HepG2 (cell line): ENCODE measurements at regions not wholly inside any gene's neighbourhood (a gene's known extent, or its start where the extent isn't known, plus 50 kb on each side); places are given as distances from the start of the nearest gene placed in this dataset.

ENCODE experiments used
- BCL6 ChIP-seq: IDR thresholded peaks from 2 replicates; pipeline ENCODE4 v1.6.1; 2016; ENCODE audit warnings: missing genetic modification reagents, missing compliant biosample characterization
- CEBPG ChIP-seq: IDR thresholded peaks from 2 replicates; pipeline ENCODE4 v1.6.1; 2016
- NAIF1 ChIP-seq: sonication (generic); formaldehyde crosslinking; IDR thresholded peaks from 2 replicates; pipeline ENCODE4 v1.5.0; 2020; ENCODE audit warnings: mild to moderate bottlenecking, missing genetic modification reagents, borderline replicate concordance
- ZBTB34 ChIP-seq: sonication (generic); formaldehyde crosslinking; IDR thresholded peaks from 2 replicates; pipeline ENCODE4 v1.8.0; 2022; ENCODE audit warnings: mild to moderate bottlenecking, missing genetic modification reagents
- ZBTB37 ChIP-seq: sonication (generic); formaldehyde crosslinking; IDR thresholded peaks from 2 replicates; pipeline ENCODE4 v1.4.0; 2020; ENCODE audit warnings: mild to moderate bottlenecking, missing genetic modification reagents
- ZNF296 ChIP-seq: sonication (generic); formaldehyde crosslinking; conservative IDR thresholded peaks from 2 replicates; pipeline ENCODE4 v1.5.0; 2020; ENCODE audit warnings: mild to moderate bottlenecking, missing genetic modification reagents
- ZNF335 ChIP-seq: sonication (generic); formaldehyde crosslinking; IDR thresholded peaks from 2 replicates; pipeline ENCODE4 v1.4.0; 2020; ENCODE audit warnings: missing genetic modification reagents
- ZNF609 ChIP-seq: sonication (generic); formaldehyde crosslinking; IDR thresholded peaks from 2 replicates; pipeline ENCODE4 v1.4.0; 2020; ENCODE audit warnings: mild to moderate bottlenecking, missing genetic modification reagents, borderline replicate concordance
- ZNF646 ChIP-seq: sonication (generic); formaldehyde crosslinking; IDR thresholded peaks from 2 replicates; pipeline ENCODE4 v1.9.0; 2021; ENCODE audit warnings: mild to moderate bottlenecking, missing genetic modification reagents
- ZNF737 ChIP-seq: sonication (generic); formaldehyde crosslinking; IDR thresholded peaks from 2 replicates; pipeline ENCODE4 v1.5.0; 2020; ENCODE audit warnings: missing genetic modification reagents, mild to moderate bottlenecking, borderline replicate concordance
- TF ChIP-seq, protein P1 (sequence below): sonication (generic); formaldehyde crosslinking; IDR thresholded peaks from 2 replicates; pipeline ENCODE4 v1.4.0; 2020; ENCODE audit warnings: missing genetic modification reagents, borderline replicate concordance

DNA sequence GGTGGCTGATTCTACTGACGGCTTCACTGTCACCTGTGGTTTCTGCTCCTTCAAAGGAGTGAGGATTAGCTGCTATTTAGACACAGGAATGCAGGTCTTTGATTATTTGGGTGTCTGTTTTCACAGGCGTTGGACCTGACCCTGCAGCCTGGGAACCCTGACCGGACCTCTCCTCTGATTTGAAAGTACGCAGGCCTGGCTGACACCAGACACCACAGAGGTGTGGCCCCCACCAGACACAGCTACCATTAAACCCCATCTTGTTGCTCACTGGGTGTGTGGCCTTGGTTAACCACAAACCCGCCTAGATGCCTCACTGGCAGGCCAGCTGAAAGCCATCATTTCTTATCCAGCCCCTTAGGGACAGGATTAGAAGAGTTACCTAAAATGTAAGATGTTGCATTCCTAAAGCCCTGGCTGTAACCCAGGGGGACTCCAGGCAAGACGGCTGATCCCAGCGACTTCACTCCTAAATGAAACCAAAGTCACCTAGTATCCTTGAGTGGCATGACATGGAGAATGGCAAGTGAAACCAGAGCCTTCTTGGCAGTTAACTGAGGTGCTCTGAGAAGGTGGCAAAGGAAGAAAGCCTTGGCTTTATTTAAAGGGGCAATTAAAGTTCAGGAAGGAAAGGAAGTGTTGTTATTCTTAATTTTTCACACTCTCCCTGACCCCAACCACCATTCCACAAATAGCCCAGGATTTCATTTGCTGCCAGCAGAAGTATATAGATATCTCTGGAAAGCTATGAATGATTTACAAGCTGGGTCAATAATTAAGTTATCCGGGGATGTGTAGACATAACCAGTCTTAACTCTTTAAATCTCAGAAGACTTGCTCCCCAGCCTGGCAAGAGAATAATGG is 169.9 kb downstream of the QRSL1 start (continued):
- TF ChIP-seq, protein P1, sequence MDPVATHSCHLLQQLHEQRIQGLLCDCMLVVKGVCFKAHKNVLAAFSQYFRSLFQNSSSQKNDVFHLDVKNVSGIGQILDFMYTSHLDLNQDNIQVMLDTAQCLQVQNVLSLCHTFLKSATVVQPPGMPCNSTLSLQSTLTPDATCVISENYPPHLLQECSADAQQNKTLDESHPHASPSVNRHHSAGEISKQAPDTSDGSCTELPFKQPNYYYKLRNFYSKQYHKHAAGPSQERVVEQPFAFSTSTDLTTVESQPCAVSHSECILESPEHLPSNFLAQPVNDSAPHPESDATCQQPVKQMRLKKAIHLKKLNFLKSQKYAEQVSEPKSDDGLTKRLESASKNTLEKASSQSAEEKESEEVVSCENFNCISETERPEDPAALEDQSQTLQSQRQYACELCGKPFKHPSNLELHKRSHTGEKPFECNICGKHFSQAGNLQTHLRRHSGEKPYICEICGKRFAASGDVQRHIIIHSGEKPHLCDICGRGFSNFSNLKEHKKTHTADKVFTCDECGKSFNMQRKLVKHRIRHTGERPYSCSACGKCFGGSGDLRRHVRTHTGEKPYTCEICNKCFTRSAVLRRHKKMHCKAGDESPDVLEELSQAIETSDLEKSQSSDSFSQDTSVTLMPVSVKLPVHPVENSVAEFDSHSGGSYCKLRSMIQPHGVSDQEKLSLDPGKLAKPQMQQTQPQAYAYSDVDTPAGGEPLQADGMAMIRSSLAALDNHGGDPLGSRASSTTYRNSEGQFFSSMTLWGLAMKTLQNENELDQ (CRISPR knock-in tag) = 0 out of 2 replicates have a peak, but pooled peaks have one; percentile 6
- peak; percentile 79; the same call in 1 of the 2 replicates for TF ChIP-seq ZBTB37
- TF ChIP-seq ZNF296 = no peak
- TF ChIP-seq ZNF335 = no peak
- no peak for TF ChIP-seq ZNF646 (CRISPR knock-in tag)
- TF ChIP-seq NAIF1 (CRISPR knock-in tag) = no peak
- TF ChIP-seq BCL6 (CRISPR knock-in tag) = peak; percentile 32
- peak; percentile 79 for TF ChIP-seq ZBTB34 (CRISPR knock-in tag)
- no peak for TF ChIP-seq CEBPG (CRISPR knock-in tag)
- peak; percentile 48; the same call in 1 of the 2 replicates for TF ChIP-seq ZNF609 (CRISPR knock-in tag)
- no peak for TF ChIP-seq ZNF737 (CRISPR knock-in tag)
